ENCODE measurements at regions not wholly inside any gene's neighbourhood (a gene's known extent, or its start where the extent isn't known, plus 50 kb on each side); places are given as distances from the start of the nearest gene placed in this dataset.

DNA sequence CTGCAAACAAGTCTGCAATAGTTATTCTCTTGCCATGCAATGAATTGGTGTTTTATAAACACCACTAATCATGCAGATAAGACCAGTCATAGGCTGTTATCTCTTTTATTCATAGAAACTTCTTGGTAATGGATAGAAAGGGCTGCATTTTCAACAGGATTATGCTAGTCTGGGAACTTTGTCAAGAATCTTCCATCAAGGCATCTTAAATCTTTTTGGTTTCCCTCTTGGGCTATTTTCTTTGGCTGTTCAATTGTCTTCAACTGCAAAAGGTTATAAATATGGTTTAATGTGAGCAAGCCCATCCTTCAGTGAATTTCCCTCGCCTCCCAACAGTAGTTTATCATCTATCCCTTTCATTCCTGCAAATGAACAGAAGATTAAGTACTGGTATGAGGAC lies 59.0 kb upstream of the MINAR1 start:
- no peak for DNase-seq

DNA sequence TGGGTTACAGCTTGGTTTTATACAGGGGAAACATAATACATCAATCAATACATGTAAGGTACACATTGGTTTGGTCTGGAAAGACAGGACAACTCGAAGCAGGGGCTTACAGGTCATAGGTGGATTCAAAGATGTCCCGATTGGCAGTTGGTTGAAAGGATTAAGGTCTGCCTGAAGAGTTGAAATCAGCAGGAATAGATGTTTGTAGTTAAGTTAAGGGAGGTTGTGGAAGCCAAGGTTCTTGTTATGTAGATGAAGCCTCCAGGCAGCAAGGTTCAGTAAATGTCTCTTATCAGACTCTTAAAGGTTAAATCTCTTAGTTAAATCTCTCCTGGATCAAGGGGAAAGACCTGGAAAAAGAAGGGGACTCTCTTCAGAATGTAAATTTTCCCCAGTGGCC lies 58.4 kb upstream of the MINAR1 start:
- DNase-seq: no peak

- DNase-seq: no peak
These were observed 55.8 kb upstream of the MINAR1 start for GRCh38 chr15:79376383-79376782.

DNA sequence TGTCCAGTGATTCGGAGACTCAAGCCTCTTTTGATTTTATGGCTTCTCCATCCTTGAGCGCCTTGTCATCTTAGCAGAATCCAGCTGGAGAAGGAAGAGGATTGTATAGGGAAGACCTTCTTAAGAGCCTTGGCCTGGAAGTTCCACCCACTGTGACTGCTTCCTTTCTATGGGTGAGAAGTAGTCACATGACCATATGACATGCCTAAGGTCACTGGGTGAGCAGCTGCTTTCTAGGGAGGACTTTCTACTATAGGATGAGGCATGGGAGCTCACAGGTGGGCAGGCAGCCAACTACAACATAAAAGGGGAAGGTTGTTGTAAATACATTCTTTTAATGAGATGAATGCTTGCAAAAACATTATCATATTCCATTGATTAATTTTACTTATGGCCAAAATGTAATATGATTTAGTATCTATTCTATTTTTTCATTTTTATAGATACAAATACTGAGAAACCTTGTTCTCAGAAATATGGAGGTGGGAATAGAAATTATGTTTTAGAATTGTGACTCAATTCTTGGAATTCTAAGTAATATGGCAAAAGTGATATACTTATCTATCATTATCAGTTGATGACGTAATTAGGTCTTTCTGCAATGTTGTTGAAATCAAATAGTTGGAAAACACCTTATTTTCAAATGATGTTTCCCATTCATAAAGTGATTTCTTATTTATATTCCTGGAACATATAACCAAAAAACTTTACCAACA lies 53.6 kb upstream of the MINAR1 start:
- DNase-seq: no peak

- DNase-seq: peak; percentile 66
These were observed 51.2 kb upstream of the MINAR1 start for GRCh38 chr15:79380755-79381497.

- DNase-seq: no peak
These were observed 50.5 kb upstream of the MINAR1 start for GRCh38 chr15:79381593-79381992.
